H1 (cell line): ENCODE measurements at regions not wholly inside any gene's neighbourhood (a gene's known extent, or its start where the extent isn't known, plus 50 kb on each side); places are given as distances from the start of the nearest gene placed in this dataset.

Experiments
- CTCF ChIA-PET: fragments of 300-600 bp; sonication (Branson Sonifier 250); formaldehyde crosslinking; loops from one replicate; lab custom pipeline; 2021; ENCODE audit not compliant: partially characterized antibody; lab: Charles Lee
- POLR2A ChIA-PET: fragments of 300-600 bp; sonication (Branson Sonifier 250); formaldehyde crosslinking; loops from one replicate; lab custom pipeline; 2021; ENCODE audit warnings: inconsistent platforms; ENCODE audit not compliant: partially characterized antibody; lab: Charles Lee
- DNase-seq, 2 experiments: peaks; one replicate each; pipeline versions ENCODE4 v3.0.0 to v3.0.0-alpha.2; 2010 to 2022; ENCODE audit warnings: low spot score in 2 of 2, low read depth in 1 of 2, mixed read lengths in 1 of 2
- FAIRE-seq: peaks from 2 replicates; lab custom pipeline; 2011; peaks lifted over from hg19 to GRCh38; lab: Jason Lieb, UNC
- H2AFZ ChIP-seq: 2 replicates; pipeline ENCODE4 v1.8.1; 2012; ENCODE audit warnings: low read length, inconsistent platforms
- H2AK5ac ChIP-seq: 2 replicates; pipeline ENCODE4 v1.6.1; 2013; ENCODE audit warnings: low read depth, low read length
- H2BK120ac ChIP-seq: replicated peaks from 2 replicates; pipeline ENCODE3; 2013; ENCODE audit warnings: low read depth, low read length, inconsistent platforms
- H2BK12ac ChIP-seq: 2 replicates; pipeline ENCODE4 v1.6.1; 2013; ENCODE audit warnings: low read depth, low read length
- H2BK15ac ChIP-seq: 2 replicates; pipeline ENCODE4 v1.6.1; 2013; ENCODE audit warnings: low read length
- H2BK20ac ChIP-seq: 2 replicates; pipeline ENCODE4 v1.6.1; 2013; ENCODE audit warnings: low read length
- H2BK5ac ChIP-seq: 2 replicates; pipeline ENCODE4 v1.6.1; 2013; ENCODE audit warnings: low read depth, low read length
- H3K14ac ChIP-seq: 2 replicates; pipeline ENCODE4 v1.6.1; 2013; ENCODE audit warnings: inconsistent platforms; ENCODE audit not compliant: insufficient read length
- H3K18ac ChIP-seq: 2 replicates; pipeline ENCODE4 v1.6.1; 2013; ENCODE audit warnings: low read length; ENCODE audit errors: extremely low read depth
- H3K23ac ChIP-seq: 2 replicates; pipeline ENCODE4 v1.6.1; 2013; ENCODE audit warnings: inconsistent platforms; ENCODE audit not compliant: insufficient read length
- H3K23me2 ChIP-seq: 2 replicates; pipeline ENCODE4 v1.6.1; 2013; ENCODE audit warnings: low read depth, low read length
- H3K27ac ChIP-seq: 2 replicates; pipeline ENCODE4 v1.6.1; 2011; ENCODE audit warnings: low read depth, low read length, inconsistent platforms
- H3K27me3 ChIP-seq, 4 experiments: replicated peaks in 1 of 4; 1 replicate in 1 of 4; 2 replicates in 3 of 4; pipeline versions ENCODE4 v1.6.1 to v1.8.1; 2011 to 2013; ENCODE audit warnings: low read length in 3 of 4, mild to moderate bottlenecking in 3 of 4, inconsistent platforms in 2 of 4, mixed read lengths in 2 of 4, moderate library complexity in 1 of 4; ENCODE audit not compliant: control insufficient read depth in 3 of 4, insufficient read depth in 3 of 4; ENCODE audit errors: extremely low read depth in 1 of 4
- H3K36me3 ChIP-seq, 4 experiments: 2 replicates each; pipeline versions ENCODE4 v1.6.1 to v1.8.1; 2011 to 2013; ENCODE audit warnings: mild to moderate bottlenecking in 4 of 4, low read length in 3 of 4, moderate library complexity in 2 of 4, control low read depth in 1 of 4, inconsistent platforms in 1 of 4; ENCODE audit not compliant: insufficient read depth in 4 of 4, control insufficient read depth in 2 of 4
- H3K4ac ChIP-seq: replicated peaks from 2 replicates; pipeline ENCODE3; 2013; ENCODE audit warnings: low read length, low read depth, mixed read lengths, inconsistent platforms; ENCODE audit not compliant: insufficient read length
- H3K4me1 ChIP-seq, 4 experiments: replicated peaks in 1 of 4; 1 replicate in 1 of 4; 2 replicates in 3 of 4; pipeline versions ENCODE4 v1.6.1 to v1.8.1; 2011 to 2013; ENCODE audit warnings: low read length in 3 of 4, inconsistent platforms in 2 of 4, mixed read lengths in 1 of 4; ENCODE audit not compliant: insufficient read depth in 4 of 4, control insufficient read depth in 3 of 4
- H3K4me2 ChIP-seq, 2 experiments: 2 replicates each; pipeline versions ENCODE4 v1.6.1 to v1.8.1; 2011 to 2013; ENCODE audit warnings: low read depth in 2 of 2, low read length in 2 of 2, control low read depth in 1 of 2, inconsistent platforms in 1 of 2, mild to moderate bottlenecking in 1 of 2; ENCODE audit not compliant: insufficient read depth in 1 of 2
- H3K4me3 ChIP-seq, 4 experiments: fragments of 200-600, 300-600 bp in 1 of 4; sonication (generic), shearing (Covaris generic), sonication (Bioruptor Twin) in 1 of 4; 2 replicates each; pipeline versions ENCODE4 v1.5.1 to v1.8.1; 2011 to 2016; ENCODE audit warnings: low read length in 4 of 4, low read depth in 3 of 4, control low read depth in 2 of 4, inconsistent platforms in 2 of 4, mild to moderate bottlenecking in 2 of 4, mixed read lengths in 1 of 4, moderate library complexity in 1 of 4; ENCODE audit not compliant: insufficient read depth in 2 of 4; ENCODE audit errors: extremely low read depth in 1 of 4
- H3K56ac ChIP-seq: replicated peaks from 2 replicates; pipeline ENCODE3; 2013; ENCODE audit warnings: low read depth, mild to moderate bottlenecking, mixed read lengths, low read length, inconsistent platforms; ENCODE audit not compliant: insufficient read length
- H3K79me1 ChIP-seq: 2 replicates; pipeline ENCODE4 v1.6.1; 2013; ENCODE audit warnings: low read depth, low read length, control low read depth
- H3K79me2 ChIP-seq, 2 experiments: 2 replicates each; pipeline versions ENCODE4 v1.6.1 to v1.8.1; 2012 to 2013; ENCODE audit warnings: low read length in 2 of 2, mild to moderate bottlenecking in 2 of 2, inconsistent platforms in 1 of 2; ENCODE audit not compliant: insufficient read depth in 2 of 2, control insufficient read depth in 1 of 2
- H3K9ac ChIP-seq, 4 experiments: replicated peaks in 1 of 4; 1 replicate in 1 of 4; 2 replicates in 3 of 4; pipeline versions ENCODE4 v1.6.1 to v1.8.1; 2011 to 2013; ENCODE audit warnings: low read depth in 3 of 4, low read length in 3 of 4, control low read depth in 2 of 4, mild to moderate bottlenecking in 2 of 4, moderate library complexity in 2 of 4, inconsistent platforms in 1 of 4; ENCODE audit errors: extremely low read depth in 1 of 4
- H3K9me3 ChIP-seq, 2 experiments: 2 replicates each; pipeline versions ENCODE4 v1.6.1 to v1.8.1; 2012 to 2013; ENCODE audit warnings: mild to moderate bottlenecking in 2 of 2, moderate library complexity in 2 of 2, control low read depth in 1 of 2, inconsistent platforms in 1 of 2, low read depth in 1 of 2, low read length in 1 of 2, mixed read lengths in 1 of 2; ENCODE audit not compliant: insufficient read depth in 2 of 2
- H4K20me1 ChIP-seq, 2 experiments: replicated peaks in 1 of 2; 2 replicates each; pipeline versions ENCODE3 to v1.8.1; 2011 to 2013; ENCODE audit warnings: inconsistent platforms in 2 of 2, low read length in 2 of 2, mild to moderate bottlenecking in 1 of 2; ENCODE audit not compliant: insufficient read depth in 2 of 2, control insufficient read depth in 1 of 2
- H4K5ac ChIP-seq: 2 replicates; pipeline ENCODE4 v1.6.1; 2013; ENCODE audit warnings: low read length, low read depth, mixed read lengths, inconsistent platforms; ENCODE audit not compliant: insufficient read length
- H4K8ac ChIP-seq: 2 replicates; pipeline ENCODE4 v1.8.0; 2013; ENCODE audit warnings: mild to moderate bottlenecking, moderate library complexity, low read length, inconsistent platforms; ENCODE audit not compliant: insufficient read depth; ENCODE audit errors: extremely low read depth
- H4K91ac ChIP-seq: replicated peaks from 2 replicates; pipeline ENCODE3; 2013; ENCODE audit warnings: low read length, mixed read lengths, inconsistent platforms; ENCODE audit not compliant: insufficient read length
- CEBPB ChIP-seq: IDR thresholded peaks from 2 replicates; pipeline ENCODE4 v1.6.1; 2012; ENCODE audit warnings: low read depth, low read length
- CHD1 ChIP-seq: IDR thresholded peaks from 2 replicates; pipeline ENCODE4 v1.6.1; 2012; ENCODE audit warnings: low read depth, low read length, improper control_type of control experiment
- GABPA ChIP-seq: IDR thresholded peaks from 2 replicates; pipeline ENCODE4 v1.6.1; 2011; ENCODE audit warnings: mild to moderate bottlenecking, low read length, moderate library complexity, borderline replicate concordance; ENCODE audit not compliant: insufficient read depth
- JUN ChIP-seq: IDR thresholded peaks from 2 replicates; pipeline ENCODE4 v1.6.1; 2011; ENCODE audit warnings: low read depth, mild to moderate bottlenecking, improper control_type of control experiment, low read length
- KDM1A ChIP-seq: fragments of 200-600, 300-600 bp; sonication (generic); IDR thresholded peaks from 2 replicates; pipeline ENCODE4 v1.7.1; 2016; ENCODE audit warnings: mild to moderate bottlenecking, low read length, borderline replicate concordance
- POLR2A ChIP-seq, 2 experiments: IDR thresholded peaks; 1 replicate in 1 of 2; 2 replicates in 1 of 2; pipeline ENCODE4 v1.6.1; 2011; ENCODE audit warnings: low read depth in 2 of 2, low read length in 2 of 2, mild to moderate bottlenecking in 2 of 2; ENCODE audit errors: control extremely low read depth in 1 of 2
- WGBS, 2 experiments: shearing (Covaris generic) in 1 of 2; methylation state at CpG; one replicate each; pipeline versions ENCODE4 v1.1.6 to v1.1.7; 2013 to 2015; ENCODE audit warnings: low lambda C conversion rate in 2 of 2, mixed read lengths in 2 of 2, inconsistent platforms in 1 of 2, low coverage in 1 of 2, missing lambda C conversion rate in 1 of 2; ENCODE audit not compliant: insufficient replicate concordance in 2 of 2, insufficient coverage in 1 of 2, insufficient read length in 1 of 2; ENCODE audit errors: extremely low coverage in 1 of 2, missing lambda C conversion rate in 1 of 2; 5-methylcytosine and 5-hydroxymethylcytosine counted together

DNA sequence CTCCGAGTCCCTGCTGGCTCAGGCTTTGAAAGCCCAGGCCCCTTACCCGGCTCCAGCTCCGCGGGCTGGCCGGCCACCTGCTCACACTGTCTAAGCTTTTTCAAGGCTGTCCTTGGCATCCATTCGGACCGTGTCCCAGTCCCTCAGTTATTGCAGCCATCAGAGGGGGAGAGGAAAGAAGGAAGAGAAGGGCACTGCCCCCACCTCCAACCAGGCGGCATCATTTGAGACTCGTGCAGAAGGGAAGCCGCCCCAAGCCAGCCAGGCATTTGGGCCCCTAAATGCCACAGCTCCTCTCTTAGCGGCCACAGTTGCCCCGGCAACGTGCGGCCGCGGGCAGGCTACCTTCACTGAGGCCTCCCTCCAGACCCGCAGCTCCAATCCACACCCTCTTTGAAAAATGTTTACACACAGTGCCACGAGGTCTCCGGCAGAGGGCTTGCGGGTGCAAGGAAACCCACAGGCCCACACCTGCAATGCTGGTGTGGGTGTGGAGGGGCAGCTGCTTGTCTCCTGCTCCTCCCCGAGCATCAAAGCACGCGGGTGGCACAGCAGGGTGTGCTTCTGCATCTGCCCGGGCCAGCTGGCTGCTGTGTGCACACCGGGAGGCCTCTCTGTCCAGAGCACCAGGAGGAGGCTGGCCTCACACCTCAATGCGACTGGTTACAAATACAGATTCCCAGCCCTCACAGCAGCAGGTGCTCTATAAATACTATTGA is 124.4 kb downstream of the CTTN start:
- Histone ChIP-seq H3K9ac (no peak overlapping the region), H2BK120ac (no peak overlapping the region), H3K79me1 (no peaks in the 10 kb centered on the region; the same call in 1 of the 2 replicates), H3K56ac (no peak overlapping the region), H3K4me1 (peaks cover 8 to 43% (median 31%) of the 10 kb centered on the region in 4 experiments), H3K4me2 (peak overlapping the region in 1 of 2 experiments; percentile 34; a peak in 2 of 4 replicates), H2AFZ (no peak overlapping the region), H4K91ac (no peak overlapping the region), H3K27me3 (no peaks in the 10 kb centered on the region), H2BK15ac (no peak overlapping the region), H2BK5ac (no peak overlapping the region; the same call in 1 of the 2 replicates), H3K79me2 (no peaks in the 10 kb centered on the region), H3K27ac (no peak overlapping the region), H4K8ac (no peak overlapping the region), H2BK12ac (peak overlapping the region; percentile 39; the same call in 1 of the 2 replicates), H3K4me3 (no peak overlapping the region), H4K20me1 (peaks cover 8% of the 10 kb centered on the region in 2 experiments), H3K18ac (peak overlapping the region; percentile 20; the same call in 1 of the 2 replicates), H3K36me3 (no peaks in the 10 kb centered on the region)
- WGBS, 2 experiments = 74% methylated on average over 23 of the region's 26 CpGs; no CpG with 5 or more reads in 1 of the 2 experiments
- FAIRE-seq (no peak), DNase-seq (peak in 1 of 2 experiments; percentile 52)
- ChIA-PET CTCF (interaction anchor here (0.8 to 11.3 kb wide), 8 partner anchors 14 to 241 kb away, joined by 3 to 150 read pairs (median 4); no protein-coding TSS in a partner anchor), POLR2A (interaction anchor here (1.5 to 2.1 kb wide), 4 partner anchors 9 to 124 kb away, joined by 4 to 5 read pairs (median 4); no protein-coding TSS in a partner anchor)
- TF ChIP-seq POLR2A (IDR thresholded peaks at IDR 0.05; ENCODE audit: control extremely low read depth in 1 of 2, low read depth in 2 of 2, low read length in 2 of 2) = no peak
- no peak for TF ChIP-seq CHD1
- no peak for TF ChIP-seq GABPA
- no peak for TF ChIP-seq KDM1A
- no peak for TF ChIP-seq CEBPB
- TF ChIP-seq JUN = no peak
- TF ChIP-seq, all 59 proteins: peak for 0
- Histone ChIP-seq H3K23me2 (no peaks in the 10 kb centered on the region), H3K9me3 (no peaks in the 10 kb centered on the region), H4K5ac (no peak overlapping the region), H3K23ac (no peak overlapping the region), H3K4ac (no peak overlapping the region), H2BK20ac (no peak overlapping the region), H2AK5ac (no peak overlapping the region), H3K14ac (no peak overlapping the region)
